ENCODE measurements at regions not wholly inside any gene's neighbourhood (a gene's known extent, or its start where the extent isn't known, plus 50 kb on each side); places are given as distances from the start of the nearest gene placed in this dataset.
A peak's percentile ranks its signal among the peaks of the same experiment; 100 is the strongest.

DNA sequence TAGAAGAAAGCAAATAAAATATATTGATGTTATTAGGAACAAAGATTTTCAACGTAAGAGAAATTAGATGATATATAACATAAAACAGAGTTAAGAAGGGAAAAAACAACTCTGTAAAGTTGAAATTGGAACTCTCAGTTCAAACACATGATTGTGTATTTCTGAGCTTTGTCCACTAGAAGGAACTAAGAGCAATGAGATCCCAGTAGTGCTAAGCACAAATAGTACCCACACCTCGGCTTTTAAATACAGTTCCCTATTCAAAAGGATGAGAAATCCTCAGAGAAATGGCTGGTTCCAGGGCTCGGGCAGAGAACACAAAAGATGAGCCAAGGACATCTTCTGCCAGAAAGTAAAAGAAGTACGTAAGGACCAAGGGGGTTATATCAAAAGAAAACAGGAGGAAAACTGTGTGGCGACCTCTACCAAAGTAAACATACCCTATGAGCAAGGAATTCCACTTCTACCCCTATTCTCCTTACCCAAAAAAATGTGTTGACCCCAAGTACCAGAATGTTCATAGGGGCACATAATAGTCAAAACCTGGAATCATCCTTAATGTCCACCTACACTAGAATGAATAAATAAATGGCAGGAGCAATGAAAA lies 96.6 kb downstream of the SPTSSA start:
- ChIA-PET POLR2A (interaction anchor here (0.6 kb wide), 1 partner anchor 292 kb away, joined by 3 read pairs; no protein-coding TSS in a partner anchor), CTCF (interaction anchor here (2.5 kb wide), 1 partner anchor 42 kb away, joined by 10 read pairs; no protein-coding TSS in a partner anchor)
- peaks cover 3% of the 10 kb centered on the region for H3K4me1 Mint-ChIP-seq
- DNase-seq (no peak), ATAC-seq (no peak)
- H3K36me3 Mint-ChIP-seq (ENCODE audit: low read depth): no peaks in the 10 kb centered on the region
- H3K4me3 Mint-ChIP-seq: no peak overlapping the region
- no peak overlapping the region for H3K27ac Mint-ChIP-seq
- peaks cover 10% of the 10 kb centered on the region for H3K27me3 Mint-ChIP-seq
- H3K9me3 Mint-ChIP-seq (ENCODE audit: low read depth): no peaks in the 10 kb centered on the region
- intact Hi-C loops (cut with DNase I, micrococcal nuclease): no loop called here

DNA sequence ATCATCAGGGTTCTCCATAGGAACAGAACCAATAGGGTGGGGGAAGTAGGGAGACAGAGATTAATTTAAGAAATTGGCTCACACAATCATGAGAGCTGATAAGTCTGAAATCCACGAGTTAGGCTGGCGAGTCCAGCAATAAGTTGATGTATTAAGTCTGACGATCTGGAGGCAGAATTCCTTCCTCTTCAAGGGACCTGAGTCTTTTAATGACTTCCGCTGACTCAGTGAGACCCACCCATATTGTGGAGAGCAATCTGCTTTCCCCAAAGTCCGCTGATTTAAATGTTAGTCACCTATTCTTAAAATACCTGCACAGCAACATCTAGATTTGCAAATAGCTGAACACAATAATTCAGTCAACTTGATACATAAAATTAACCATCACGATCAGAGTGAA lies 97.8 kb downstream of the SPTSSA start:
- ATAC-seq (no peak), DNase-seq (no peak)
- ChIA-PET CTCF (interaction anchor here (0.6 kb wide), 1 partner anchor 36 kb away, joined by 3 read pairs; no protein-coding TSS in a partner anchor), POLR2A (no interaction called here)
- H3K36me3 Mint-ChIP-seq (ENCODE audit: low read depth): no peaks in the 10 kb centered on the region
- intact Hi-C loops (cut with DNase I, micrococcal nuclease): no loop called here
- no peak overlapping the region for H3K4me3 Mint-ChIP-seq
- no peaks in the 10 kb centered on the region for H3K9me3 Mint-ChIP-seq (ENCODE audit: low read depth)
- no peak overlapping the region for H3K27ac Mint-ChIP-seq
- H3K27me3 Mint-ChIP-seq: peaks cover 10% of the 10 kb centered on the region
- peaks cover 3% of the 10 kb centered on the region for H3K4me1 Mint-ChIP-seq

DNA sequence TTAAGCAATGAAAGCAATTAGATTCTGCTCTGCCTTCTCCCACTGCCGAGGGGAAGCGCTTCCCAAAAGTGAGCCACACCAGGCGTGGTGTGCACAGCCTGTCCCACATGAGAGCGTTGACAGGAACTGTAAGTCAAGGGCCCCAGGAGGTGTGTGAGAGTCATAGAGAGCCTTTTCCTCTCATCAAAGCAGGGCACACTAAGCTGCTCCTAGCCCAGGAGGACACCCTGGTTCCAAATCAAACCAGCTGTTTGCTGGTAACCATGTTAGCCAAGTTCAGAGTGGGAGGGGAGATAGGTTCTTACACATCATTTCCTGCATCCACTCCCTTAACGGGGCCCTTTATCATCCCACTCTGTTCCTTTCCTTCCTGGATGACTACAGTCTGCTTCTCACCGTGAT lies 98.3 kb downstream of the SPTSSA start:
- H3K27me3 Mint-ChIP-seq: peaks cover 10% of the 10 kb centered on the region
- peak; percentile 72 for ATAC-seq
- CTCF ChIA-PET: interaction anchor here (0.6 kb wide), 1 partner anchor 36 kb away, joined by 3 read pairs; no protein-coding TSS in a partner anchor

DNA sequence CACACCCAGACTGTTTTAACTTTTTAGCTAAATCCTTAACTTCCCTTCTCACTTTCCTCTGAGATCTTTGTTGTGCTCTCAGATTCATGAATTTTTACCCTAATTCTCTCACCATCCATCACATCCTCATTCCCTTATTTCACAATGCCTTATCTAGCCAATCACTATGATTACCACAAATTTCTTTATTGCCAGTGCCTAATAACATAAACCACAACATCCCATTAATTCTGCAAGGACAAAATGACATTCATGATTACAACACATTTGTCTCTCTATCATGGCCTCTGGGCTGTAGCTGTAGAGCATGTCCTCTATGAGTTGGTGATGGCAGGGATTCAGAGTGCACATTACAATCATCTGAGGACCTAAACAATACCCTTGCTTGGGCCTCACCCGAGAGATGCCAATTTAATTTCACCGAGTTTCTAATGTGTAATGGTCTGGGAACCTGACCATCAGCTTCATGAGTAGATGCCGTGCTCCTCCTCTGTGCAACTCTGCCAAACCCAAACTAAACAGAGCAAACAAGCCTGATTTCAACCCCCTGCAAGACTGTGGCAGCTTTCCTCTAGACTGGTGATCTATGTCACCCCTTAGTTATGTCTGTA lies 99.3 kb downstream of the SPTSSA start:
- H3K36me3 Mint-ChIP-seq (ENCODE audit: low read depth): no peaks in the 10 kb centered on the region
- ATAC-seq (no peak), DNase-seq (no peak)
- peaks cover 10% of the 10 kb centered on the region for H3K27me3 Mint-ChIP-seq
- ChIA-PET POLR2A (no interaction called here), CTCF (interaction anchor here (0.8 kb wide), 1 partner anchor 9 kb away, joined by 3 read pairs; no protein-coding TSS in a partner anchor)
- intact Hi-C loops (cut with DNase I, micrococcal nuclease): no loop called here
- H3K9me3 Mint-ChIP-seq (ENCODE audit: low read depth): no peaks in the 10 kb centered on the region
- H3K27ac Mint-ChIP-seq: no peak overlapping the region
- no peak overlapping the region for H3K4me3 Mint-ChIP-seq
- peaks cover 3% of the 10 kb centered on the region for H3K4me1 Mint-ChIP-seq

More for the DNA sequence above, 98.3 kb downstream of the SPTSSA start:
- H3K4me1 Mint-ChIP-seq: peaks cover 3% of the 10 kb centered on the region
- no peaks in the 10 kb centered on the region for H3K36me3 Mint-ChIP-seq (ENCODE audit: low read depth)
- H3K27ac Mint-ChIP-seq: no peak overlapping the region
- H3K4me3 Mint-ChIP-seq: no peak overlapping the region
- intact Hi-C loops (cut with DNase I, micrococcal nuclease): no loop called here
- POLR2A ChIA-PET: no interaction called here
- DNase-seq: peak; percentile 15
- no peaks in the 10 kb centered on the region for H3K9me3 Mint-ChIP-seq (ENCODE audit: low read depth)

DNA sequence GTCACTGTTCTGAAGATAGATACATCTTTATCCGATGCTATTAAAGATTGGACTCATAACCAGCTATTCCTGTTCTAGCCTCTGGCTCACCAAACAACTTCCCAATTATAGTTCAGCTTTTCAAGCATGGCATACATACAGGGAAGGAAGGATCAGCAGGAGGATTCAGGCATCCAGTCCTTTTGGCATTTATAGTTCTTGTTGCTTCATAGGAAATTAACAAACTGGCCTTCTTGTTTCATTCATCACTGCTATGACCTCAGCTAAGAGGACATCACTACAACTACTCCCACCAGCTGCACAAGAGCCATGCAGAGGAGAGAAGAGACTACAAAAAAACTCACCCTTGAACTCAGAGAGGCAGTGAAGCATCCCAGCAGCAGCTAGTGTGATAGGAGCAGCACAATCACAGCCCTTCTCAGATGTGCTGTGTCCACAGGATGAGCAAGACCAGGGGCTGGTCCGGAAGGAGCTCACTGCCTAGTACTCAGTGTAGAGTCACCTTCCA lies 100.5 kb downstream of the SPTSSA start:
- ChIA-PET POLR2A (no interaction called here), CTCF (interaction anchor here (1.0 to 1.7 kb wide), 2 partner anchors 37 to 67 kb away, joined by 3 to 5 read pairs; no protein-coding TSS in a partner anchor)
- Mint-ChIP-seq H3K36me3 (ENCODE audit: low read depth) (no peaks in the 10 kb centered on the region), H3K27me3 (peaks cover 10% of the 10 kb centered on the region), H3K9me3 (ENCODE audit: low read depth) (no peaks in the 10 kb centered on the region), H3K4me1 (peaks cover 3% of the 10 kb centered on the region), H3K27ac (no peak overlapping the region), H3K4me3 (no peak overlapping the region)
- no peak for ATAC-seq
- intact Hi-C loops (cut with DNase I, micrococcal nuclease): no loop called here
- no peak for DNase-seq

DNA sequence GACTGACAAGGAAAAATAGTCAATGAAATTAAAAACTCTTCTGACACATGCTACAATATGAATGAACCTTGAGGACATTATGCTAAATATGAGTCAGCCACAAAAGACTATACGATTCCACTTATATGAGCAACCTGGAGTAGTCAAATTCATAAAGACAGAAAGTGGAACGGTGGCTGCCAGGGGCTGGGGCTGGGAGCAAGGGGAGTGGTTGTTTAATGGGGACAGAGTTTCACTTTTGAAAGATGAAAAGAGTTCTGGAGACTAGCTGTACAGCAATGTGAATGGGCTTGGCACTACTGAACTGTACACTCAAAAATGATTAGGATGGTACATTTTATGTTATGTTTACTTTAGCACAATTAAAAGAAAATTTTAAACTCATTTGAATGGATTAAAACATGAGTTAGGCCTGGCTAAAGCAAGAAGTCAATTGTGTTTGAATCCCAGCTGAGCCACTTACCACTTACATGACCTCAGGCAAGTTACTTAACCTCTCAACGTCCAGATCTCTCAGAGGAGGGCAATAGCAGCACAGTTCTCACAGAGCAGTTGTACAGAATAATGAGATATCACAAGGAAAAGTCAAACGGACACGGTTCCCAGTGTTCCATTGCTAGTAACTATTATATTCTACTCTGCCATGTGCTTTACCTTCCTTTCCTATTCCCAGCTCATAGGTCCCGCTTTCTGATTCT lies 102.5 kb downstream of the SPTSSA start:
- POLR2A ChIA-PET: no interaction called here
- Mint-ChIP-seq H3K9me3 (ENCODE audit: low read depth) (no peaks in the 10 kb centered on the region), H3K4me3 (no peak overlapping the region), H3K27ac (no peak overlapping the region), H3K27me3 (peaks cover 6% of the 10 kb centered on the region), H3K36me3 (ENCODE audit: low read depth) (no peaks in the 10 kb centered on the region), H3K4me1 (peaks cover 3% of the 10 kb centered on the region)
- CTCF ChIA-PET: interaction anchor here (1.7 kb wide), 1 partner anchor 35 kb away, joined by 5 read pairs; no protein-coding TSS in a partner anchor
- intact Hi-C loops (cut with DNase I, micrococcal nuclease): no loop called here
- ATAC-seq (peak; percentile 36), DNase-seq (peak; percentile 17)

DNA sequence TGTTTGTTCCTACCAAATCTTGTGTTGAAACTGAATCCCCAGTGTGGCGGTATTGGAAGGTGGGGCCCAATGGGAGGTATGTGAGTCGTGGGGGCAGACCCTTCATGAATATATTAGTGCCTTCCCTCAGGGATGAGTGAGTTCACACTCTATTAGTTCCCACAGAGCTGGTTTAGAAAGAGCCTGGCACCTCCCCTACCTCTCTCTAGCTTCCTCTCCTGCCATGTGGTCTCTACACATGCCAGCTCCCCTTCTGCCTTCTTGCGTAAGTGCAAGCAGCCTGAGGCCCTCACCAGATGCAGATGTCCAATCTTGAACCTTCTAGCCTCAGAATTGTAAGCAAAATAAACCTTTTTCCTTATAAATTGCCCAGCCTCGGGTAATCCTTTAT lies 105.8 kb downstream of the SPTSSA start:
- CTCF ChIA-PET: no interaction called here
- H3K4me1 Mint-ChIP-seq: no peaks in the 10 kb centered on the region
- POLR2A ChIA-PET: no interaction called here

DNA sequence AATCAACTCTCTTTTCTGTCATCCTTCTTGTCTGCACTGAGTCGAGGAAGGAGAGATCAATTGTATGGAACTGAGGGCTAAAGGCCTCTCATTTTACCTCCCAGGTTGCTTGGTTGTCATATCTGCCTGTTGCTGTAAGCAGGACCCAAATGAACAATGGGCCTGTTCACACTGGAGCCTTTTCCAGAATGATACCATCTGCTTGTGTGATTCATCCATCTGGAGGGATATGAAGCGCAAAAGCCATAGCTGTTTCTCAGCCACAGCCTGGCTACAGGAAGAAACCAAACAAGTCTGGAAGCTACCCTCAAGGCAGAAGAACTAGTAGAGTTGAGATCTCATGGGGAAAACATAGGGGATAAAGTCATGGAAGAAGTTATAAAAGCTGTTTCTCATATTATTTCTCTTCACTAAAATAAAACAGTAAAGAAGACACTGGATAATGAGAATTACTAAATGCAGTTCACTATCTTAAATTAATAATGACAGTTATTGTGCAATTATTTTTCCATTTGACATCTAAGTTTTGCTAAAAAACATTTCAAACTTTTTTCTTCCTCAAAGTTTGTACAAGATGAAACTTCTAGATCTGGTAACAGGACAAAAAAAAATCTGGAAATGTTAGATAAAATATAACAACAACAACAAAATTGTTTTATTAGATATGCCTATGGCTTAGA lies 106.3 kb downstream of the SPTSSA start:
- intact Hi-C loops (cut with DNase I, micrococcal nuclease): no loop called here
- Mint-ChIP-seq H3K4me1 (no peaks in the 10 kb centered on the region), H3K9me3 (ENCODE audit: low read depth) (no peaks in the 10 kb centered on the region), H3K27ac (no peak overlapping the region), H3K4me3 (no peak overlapping the region), H3K36me3 (ENCODE audit: low read depth) (no peaks in the 10 kb centered on the region), H3K27me3 (no peaks in the 10 kb centered on the region)
- DNase-seq: no peak
- ChIA-PET POLR2A (no interaction called here), CTCF (interaction anchor here (0.7 kb wide), 1 partner anchor 1709 kb away, joined by 3 read pairs; no protein-coding TSS in a partner anchor)
- no peak for ATAC-seq

More for the DNA sequence above, 105.8 kb downstream of the SPTSSA start:
- no peak overlapping the region for H3K4me3 Mint-ChIP-seq
- H3K9me3 Mint-ChIP-seq (ENCODE audit: low read depth): no peaks in the 10 kb centered on the region
- DNase-seq (no peak), ATAC-seq (no peak)
- no peak overlapping the region for H3K27ac Mint-ChIP-seq
- intact Hi-C loops (cut with DNase I, micrococcal nuclease): no loop called here
- no peaks in the 10 kb centered on the region for H3K36me3 Mint-ChIP-seq (ENCODE audit: low read depth)
- H3K27me3 Mint-ChIP-seq: no peaks in the 10 kb centered on the region

DNA sequence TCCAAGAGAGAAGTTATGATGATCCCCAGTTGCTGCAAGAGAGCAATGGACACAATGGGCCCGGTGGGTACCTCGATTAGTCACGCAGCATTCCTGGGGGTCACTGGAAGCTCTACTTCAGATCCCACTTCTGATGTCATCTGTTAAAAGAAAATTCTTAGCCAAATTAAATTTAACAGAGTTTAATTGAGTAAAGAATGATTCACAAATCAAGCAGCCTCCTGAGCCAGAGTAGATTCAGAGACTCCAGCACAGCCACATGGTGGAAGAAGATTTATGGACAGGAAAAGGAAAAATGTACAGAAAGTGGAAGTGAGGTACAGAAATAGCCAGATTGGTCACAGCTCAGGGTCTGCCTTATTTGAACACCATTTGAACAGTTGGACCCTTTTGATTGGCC lies 107.5 kb downstream of the SPTSSA start:
- no peaks in the 10 kb centered on the region for H3K27me3 Mint-ChIP-seq
- no peak overlapping the region for H3K27ac Mint-ChIP-seq
- intact Hi-C loops (cut with DNase I, micrococcal nuclease): no loop called here
- CTCF ChIA-PET: interaction anchor here (0.7 to 2.4 kb wide), 3 partner anchors 8 to 56 kb away, joined by 3 to 8 read pairs (median 3); no protein-coding TSS in a partner anchor
- ATAC-seq (no peak), DNase-seq (no peak)
- no peaks in the 10 kb centered on the region for H3K36me3 Mint-ChIP-seq (ENCODE audit: low read depth)
- H3K9me3 Mint-ChIP-seq (ENCODE audit: low read depth): no peaks in the 10 kb centered on the region
- no peaks in the 10 kb centered on the region for H3K4me1 Mint-ChIP-seq
- POLR2A ChIA-PET: interaction anchor here (0.5 kb wide), 1 partner anchor 423 kb away, joined by 3 read pairs; no protein-coding TSS in a partner anchor
- no peak overlapping the region for H3K4me3 Mint-ChIP-seq

DNA sequence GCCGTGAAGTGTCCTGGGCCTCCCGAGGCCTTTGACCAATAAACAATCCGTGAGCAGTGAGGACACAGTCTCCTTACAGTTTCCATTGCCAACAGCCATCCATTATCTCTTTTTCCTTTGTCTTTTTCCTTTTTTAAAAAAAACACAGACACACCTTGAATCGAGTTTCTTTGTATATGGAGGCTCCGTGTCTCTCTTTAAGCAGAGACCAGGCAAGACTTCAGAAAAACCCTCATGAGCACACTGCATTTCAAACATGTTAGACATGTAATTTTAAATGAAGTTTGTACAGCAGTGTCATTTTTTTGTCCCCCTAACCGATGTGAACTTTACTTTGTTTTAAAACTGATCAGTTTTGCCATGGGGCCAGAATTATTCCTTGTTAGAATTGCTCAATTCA lies 111.1 kb downstream of the SPTSSA start:
- Mint-ChIP-seq H3K27me3 (no peaks in the 10 kb centered on the region), H3K27ac (no peak overlapping the region), H3K4me3 (no peak overlapping the region), H3K36me3 (ENCODE audit: low read depth) (no peaks in the 10 kb centered on the region), H3K9me3 (ENCODE audit: low read depth) (no peaks in the 10 kb centered on the region), H3K4me1 (no peaks in the 10 kb centered on the region)
- ATAC-seq (peak; percentile 31), DNase-seq (no peak)
- ChIA-PET CTCF (interaction anchor here (0.6 to 1.1 kb wide), 2 partner anchors 28 to 56 kb away, joined by 3 read pairs; no protein-coding TSS in a partner anchor), POLR2A (no interaction called here)
- intact Hi-C loops (cut with DNase I, micrococcal nuclease): no loop called here

DNA sequence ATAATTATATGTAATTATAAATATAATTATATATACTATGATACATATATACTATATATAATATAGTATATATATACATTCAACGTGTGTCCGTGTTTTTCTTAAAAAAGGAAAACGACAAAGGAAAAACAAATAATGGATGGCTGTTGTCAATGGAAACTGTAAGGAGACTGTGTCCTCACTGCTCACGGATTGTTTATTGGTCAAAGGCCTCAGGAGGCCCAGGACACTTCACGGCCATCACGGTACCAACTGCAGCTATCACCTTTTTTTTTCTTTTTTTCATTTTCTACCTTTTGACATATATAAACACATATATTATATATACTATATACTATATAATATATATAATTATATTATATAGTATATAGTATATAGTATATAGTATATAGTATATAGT lies 113.4 kb downstream of the SPTSSA start:
- peaks cover 6% of the 10 kb centered on the region for H3K4me1 Mint-ChIP-seq
- intact Hi-C loops (cut with DNase I, micrococcal nuclease): no loop called here
- no peak for ATAC-seq
- H3K27me3 Mint-ChIP-seq: peaks cover 3% of the 10 kb centered on the region
- no peak overlapping the region for H3K4me3 Mint-ChIP-seq
- no peaks in the 10 kb centered on the region for H3K9me3 Mint-ChIP-seq (ENCODE audit: low read depth)
- no peak for DNase-seq
- H3K36me3 Mint-ChIP-seq (ENCODE audit: low read depth): no peaks in the 10 kb centered on the region
- CTCF ChIA-PET: no interaction called here
- POLR2A ChIA-PET: no interaction called here
- H3K27ac Mint-ChIP-seq: no peak overlapping the region

Data from activated CD4-positive, alpha-beta T cell treated with anti-CD3 and anti-CD28 coated beads for 36 hours (primary cell).